ENCODE measurements at regions not wholly inside any gene's neighbourhood (a gene's known extent, or its start where the extent isn't known, plus 50 kb on each side); places are given as distances from the start of the nearest gene placed in this dataset.

DNA sequence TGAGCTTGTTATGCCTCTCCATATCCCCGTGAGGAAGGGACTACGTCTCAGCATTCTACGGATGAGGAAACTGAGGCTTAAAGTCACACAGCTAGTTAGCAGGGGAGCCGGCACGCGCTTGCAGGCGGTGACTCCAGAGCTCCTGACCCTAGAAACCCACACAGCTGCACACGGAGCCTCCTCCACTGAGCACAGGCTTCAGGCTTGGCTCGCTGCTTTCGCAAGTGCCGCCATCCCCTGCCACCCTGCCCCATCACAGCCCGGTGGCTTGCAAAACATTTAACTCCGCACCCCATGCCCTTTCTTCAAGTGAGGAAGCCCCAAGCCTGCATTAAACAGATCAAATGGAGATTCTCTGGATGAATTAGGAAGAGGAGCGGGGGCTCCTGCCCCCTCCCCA, 138.3 kb downstream of the HSD17B3 start:
- intact Hi-C loops (cut with micrococcal nuclease): no loop called here
- no peaks in the 10 kb centered on the region for H3K9me3 Mint-ChIP-seq
- no peak overlapping the region for H3K4me3 Mint-ChIP-seq
- H3K4me1 Mint-ChIP-seq (ENCODE audit: low read depth): peaks cover 34% of the 10 kb centered on the region
- peak overlapping the region; percentile 9 for H3K27ac Mint-ChIP-seq
- no peaks in the 10 kb centered on the region for H3K36me3 Mint-ChIP-seq (ENCODE audit: low read depth)
- no peaks in the 10 kb centered on the region for H3K27me3 Mint-ChIP-seq

DNA sequence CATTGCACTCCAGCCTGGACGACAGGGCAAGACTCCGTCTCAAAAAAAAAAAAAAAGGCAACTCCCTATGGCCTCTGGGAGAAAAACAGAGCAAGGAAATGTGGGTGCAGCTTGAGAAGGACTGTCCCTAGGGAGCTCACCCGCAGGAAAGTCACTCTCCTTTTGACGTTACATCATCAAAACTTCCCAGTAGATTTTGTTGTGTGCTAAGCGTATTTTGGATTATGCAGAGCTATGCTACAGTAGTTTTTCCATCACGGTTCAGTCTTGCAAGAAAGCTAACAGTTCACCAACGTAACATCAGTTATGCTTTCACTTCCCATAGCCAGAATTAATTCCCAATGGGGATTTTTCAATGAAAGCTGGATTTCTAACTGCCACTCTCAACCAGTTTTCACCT, 138.8 kb downstream of the HSD17B3 start:
- Mint-ChIP-seq H3K9me3 (no peaks in the 10 kb centered on the region), H3K27ac (peak overlapping the region; percentile 9), H3K4me1 (ENCODE audit: low read depth) (peaks cover 33% of the 10 kb centered on the region), H3K36me3 (ENCODE audit: low read depth) (no peaks in the 10 kb centered on the region), H3K27me3 (no peaks in the 10 kb centered on the region), H3K4me3 (no peak overlapping the region)
- intact Hi-C loops (cut with micrococcal nuclease): no loop called here

DNA sequence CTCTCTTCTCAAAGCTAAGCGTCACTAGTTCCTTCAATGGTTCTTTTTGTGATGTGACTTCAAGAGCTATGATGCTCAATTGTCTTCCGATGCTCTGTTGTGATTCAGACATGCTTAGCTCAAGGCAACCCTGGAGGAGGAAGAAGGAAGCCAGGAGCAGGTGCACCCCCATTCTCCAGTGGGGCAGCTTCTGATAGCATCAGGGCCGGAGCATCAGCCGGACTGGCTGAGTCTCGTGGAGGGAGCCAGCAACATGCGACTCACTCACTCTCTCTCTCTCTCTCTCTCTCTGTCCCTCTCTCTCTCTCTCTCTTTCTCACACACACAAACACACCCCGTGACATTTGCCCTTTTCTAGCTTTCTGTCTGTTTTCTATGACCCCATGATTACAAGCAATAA, 140.2 kb downstream of the HSD17B3 start:
- H3K27ac Mint-ChIP-seq: no peak overlapping the region
- peaks cover 41% of the 10 kb centered on the region for H3K4me1 Mint-ChIP-seq (ENCODE audit: low read depth)
- H3K9me3 Mint-ChIP-seq: no peaks in the 10 kb centered on the region
- intact Hi-C loops (cut with micrococcal nuclease): no loop called here
- H3K27me3 Mint-ChIP-seq: no peaks in the 10 kb centered on the region
- no peak overlapping the region for H3K4me3 Mint-ChIP-seq
- H3K36me3 Mint-ChIP-seq (ENCODE audit: low read depth): no peaks in the 10 kb centered on the region

DNA sequence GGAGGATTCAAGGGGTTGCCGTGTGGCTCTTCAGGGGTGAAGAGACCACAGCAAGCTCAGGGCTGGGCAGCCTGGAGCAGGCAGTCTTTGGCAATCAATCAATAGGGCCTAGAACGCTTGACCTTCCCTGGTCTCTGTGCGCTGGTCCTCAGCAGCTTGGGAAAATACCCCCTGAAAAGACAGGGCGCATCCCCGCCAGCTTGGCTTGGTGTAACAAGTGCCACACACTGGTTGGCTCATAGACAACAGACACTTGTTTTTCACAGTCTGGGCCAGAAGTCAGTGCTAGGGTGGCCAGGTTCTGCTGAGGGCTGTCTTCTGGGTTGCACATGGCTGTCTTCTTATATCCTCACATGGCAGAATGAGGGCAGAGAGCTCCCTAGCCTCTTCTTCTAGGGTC, 141.1 kb downstream of the HSD17B3 start:
- peaks cover 50% of the 10 kb centered on the region for H3K4me1 Mint-ChIP-seq (ENCODE audit: low read depth)
- peak overlapping the region; percentile 13 for H3K27ac Mint-ChIP-seq
- H3K27me3 Mint-ChIP-seq: no peaks in the 10 kb centered on the region
- intact Hi-C loops (cut with micrococcal nuclease): no loop called here
- H3K4me3 Mint-ChIP-seq: no peak overlapping the region
- no peaks in the 10 kb centered on the region for H3K9me3 Mint-ChIP-seq
- H3K36me3 Mint-ChIP-seq (ENCODE audit: low read depth): no peaks in the 10 kb centered on the region

DNA sequence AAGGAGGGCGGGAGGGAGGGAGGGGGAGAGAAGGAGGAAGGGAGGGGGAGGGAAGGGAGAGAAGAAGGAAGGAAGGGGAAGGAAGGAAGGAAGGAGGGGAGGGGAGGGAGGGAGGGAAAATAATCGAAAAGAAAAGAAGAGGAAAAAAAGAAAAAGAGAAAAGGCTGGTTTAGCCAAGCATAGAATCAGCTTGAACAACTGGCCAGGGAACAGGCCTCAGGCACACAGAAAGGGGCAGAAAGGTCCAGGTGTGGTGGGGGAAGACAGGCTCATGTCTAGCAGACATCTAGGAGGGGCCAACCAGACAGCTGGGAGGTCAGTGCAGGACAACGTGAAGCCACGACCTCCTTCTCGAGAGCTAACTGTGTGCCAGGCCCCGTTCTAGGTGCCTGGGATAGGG, 141.8 kb downstream of the HSD17B3 start:
- intact Hi-C loops (cut with micrococcal nuclease): no loop called here
- Mint-ChIP-seq H3K36me3 (ENCODE audit: low read depth) (no peaks in the 10 kb centered on the region), H3K27ac (peak overlapping the region; percentile 13)

DNA sequence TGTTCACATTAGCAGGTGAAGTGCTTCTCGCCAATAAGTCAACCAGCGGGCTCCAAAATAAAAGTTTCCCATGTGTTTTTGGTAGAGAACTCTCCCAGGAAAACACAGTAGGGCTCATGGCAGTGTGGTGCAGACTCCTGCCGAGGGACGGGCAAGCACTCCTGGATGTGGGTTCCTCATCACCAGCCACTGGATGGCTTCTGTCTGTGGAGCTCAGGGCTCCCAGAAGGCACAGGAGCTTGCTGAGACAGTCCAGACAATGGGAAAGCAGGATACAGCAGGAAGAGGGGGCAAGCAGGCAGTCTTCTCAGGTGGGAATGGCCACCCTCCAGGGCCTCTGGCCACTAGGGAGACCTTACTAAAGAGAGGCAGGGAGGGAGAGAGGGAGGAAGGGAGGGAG, 142.4 kb downstream of the HSD17B3 start:
- Mint-ChIP-seq H3K4me1 (ENCODE audit: low read depth) (peaks cover 51% of the 10 kb centered on the region), H3K36me3 (ENCODE audit: low read depth) (no peaks in the 10 kb centered on the region), H3K9me3 (no peaks in the 10 kb centered on the region), H3K4me3 (no peak overlapping the region), H3K27me3 (no peaks in the 10 kb centered on the region), H3K27ac (no peak overlapping the region)
- intact Hi-C loops (cut with micrococcal nuclease): no loop called here

More for the DNA sequence above, 141.8 kb downstream of the HSD17B3 start:
- H3K4me3 Mint-ChIP-seq: no peak overlapping the region
- H3K4me1 Mint-ChIP-seq (ENCODE audit: low read depth): peaks cover 51% of the 10 kb centered on the region
- no peaks in the 10 kb centered on the region for H3K27me3 Mint-ChIP-seq
- no peaks in the 10 kb centered on the region for H3K9me3 Mint-ChIP-seq

DNA sequence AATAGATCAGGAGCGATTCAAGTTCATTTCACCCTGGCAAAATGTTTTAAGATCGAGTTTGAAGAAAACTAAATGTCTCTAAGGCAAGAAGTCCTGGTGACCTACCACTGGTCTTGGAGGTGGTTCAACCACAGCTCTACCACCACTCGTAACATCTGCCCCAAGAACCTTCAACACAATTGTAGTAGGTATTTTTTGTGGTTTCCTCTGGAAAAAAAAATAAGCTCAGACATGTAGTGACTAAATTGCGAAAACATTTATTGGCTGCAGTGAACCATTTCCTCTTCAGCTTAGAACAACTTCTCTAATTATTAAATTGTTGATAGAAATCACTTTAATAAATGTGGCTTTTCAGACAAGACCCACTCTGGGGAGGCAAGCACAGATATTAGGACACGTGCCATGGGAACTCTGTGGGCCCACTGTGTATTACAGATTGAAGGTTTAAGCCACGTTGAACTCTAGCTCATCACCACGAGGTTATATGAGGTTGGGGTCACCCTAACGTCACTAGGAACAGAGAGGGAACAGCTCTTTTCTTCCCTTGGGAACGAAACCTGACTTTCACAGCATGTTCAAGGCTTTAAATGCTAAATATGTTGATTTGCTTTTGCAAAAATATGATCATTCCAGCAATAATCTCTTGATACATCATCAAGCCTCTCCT, 142.9 kb downstream of the HSD17B3 start:
- Mint-ChIP-seq H3K36me3 (ENCODE audit: low read depth) (no peaks in the 10 kb centered on the region), H3K27me3 (no peaks in the 10 kb centered on the region), H3K27ac (no peak overlapping the region), H3K4me1 (ENCODE audit: low read depth) (peaks cover 51% of the 10 kb centered on the region), H3K9me3 (no peaks in the 10 kb centered on the region), H3K4me3 (no peak overlapping the region)
- intact Hi-C loops (cut with micrococcal nuclease): no loop called here

DNA sequence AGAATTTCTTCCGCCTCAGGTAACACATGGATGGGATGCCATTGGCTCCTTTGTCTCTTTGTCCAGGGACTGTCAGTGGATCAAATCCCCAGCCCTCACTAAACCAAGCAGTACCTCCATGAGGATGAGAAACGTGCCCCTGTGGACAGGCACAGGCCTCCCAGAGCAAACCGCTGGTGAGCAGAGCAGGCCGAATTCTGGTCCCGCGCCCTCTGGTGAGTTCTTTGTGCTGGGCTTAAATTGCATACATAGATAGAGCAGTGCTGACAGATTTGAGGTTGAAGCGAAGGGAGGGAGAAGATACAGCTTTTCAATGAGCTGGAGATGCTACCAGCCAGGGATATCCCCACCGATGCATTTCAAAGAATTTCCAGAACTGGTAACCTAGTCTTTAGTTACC, 143.8 kb downstream of the HSD17B3 start:
- Mint-ChIP-seq H3K9me3 (no peaks in the 10 kb centered on the region), H3K4me1 (ENCODE audit: low read depth) (peaks cover 45% of the 10 kb centered on the region), H3K36me3 (ENCODE audit: low read depth) (no peaks in the 10 kb centered on the region), H3K4me3 (no peak overlapping the region), H3K27me3 (no peaks in the 10 kb centered on the region), H3K27ac (no peak overlapping the region)
- intact Hi-C loops (cut with micrococcal nuclease): no loop called here

DNA sequence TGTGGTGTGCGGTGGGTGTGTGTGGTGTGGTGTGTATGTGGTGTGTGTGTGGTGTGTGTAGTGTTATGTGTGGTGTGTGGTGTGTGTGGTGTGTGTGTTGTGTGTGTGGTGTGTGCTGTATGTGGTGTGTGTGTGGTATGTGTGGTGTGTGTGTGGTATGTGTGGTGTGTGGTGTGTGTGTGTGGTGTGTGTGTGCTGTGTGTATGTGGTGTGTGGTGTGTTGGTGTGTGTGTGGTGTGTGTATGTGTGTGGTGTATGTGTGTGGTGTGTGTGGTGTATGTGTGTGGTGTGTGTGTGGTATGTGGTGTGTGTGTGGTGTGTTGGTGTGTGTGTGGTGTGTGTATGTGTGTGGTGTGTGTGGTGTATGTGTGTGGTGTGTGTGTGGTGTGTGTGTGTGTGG, 144.3 kb downstream of the HSD17B3 start:
- Mint-ChIP-seq H3K4me1 (ENCODE audit: low read depth) (peaks cover 40% of the 10 kb centered on the region), H3K4me3 (no peak overlapping the region), H3K9me3 (no peaks in the 10 kb centered on the region), H3K36me3 (ENCODE audit: low read depth) (no peaks in the 10 kb centered on the region), H3K27me3 (no peaks in the 10 kb centered on the region), H3K27ac (peak overlapping the region; percentile 72)
- intact Hi-C loops (cut with micrococcal nuclease): no loop called here

DNA sequence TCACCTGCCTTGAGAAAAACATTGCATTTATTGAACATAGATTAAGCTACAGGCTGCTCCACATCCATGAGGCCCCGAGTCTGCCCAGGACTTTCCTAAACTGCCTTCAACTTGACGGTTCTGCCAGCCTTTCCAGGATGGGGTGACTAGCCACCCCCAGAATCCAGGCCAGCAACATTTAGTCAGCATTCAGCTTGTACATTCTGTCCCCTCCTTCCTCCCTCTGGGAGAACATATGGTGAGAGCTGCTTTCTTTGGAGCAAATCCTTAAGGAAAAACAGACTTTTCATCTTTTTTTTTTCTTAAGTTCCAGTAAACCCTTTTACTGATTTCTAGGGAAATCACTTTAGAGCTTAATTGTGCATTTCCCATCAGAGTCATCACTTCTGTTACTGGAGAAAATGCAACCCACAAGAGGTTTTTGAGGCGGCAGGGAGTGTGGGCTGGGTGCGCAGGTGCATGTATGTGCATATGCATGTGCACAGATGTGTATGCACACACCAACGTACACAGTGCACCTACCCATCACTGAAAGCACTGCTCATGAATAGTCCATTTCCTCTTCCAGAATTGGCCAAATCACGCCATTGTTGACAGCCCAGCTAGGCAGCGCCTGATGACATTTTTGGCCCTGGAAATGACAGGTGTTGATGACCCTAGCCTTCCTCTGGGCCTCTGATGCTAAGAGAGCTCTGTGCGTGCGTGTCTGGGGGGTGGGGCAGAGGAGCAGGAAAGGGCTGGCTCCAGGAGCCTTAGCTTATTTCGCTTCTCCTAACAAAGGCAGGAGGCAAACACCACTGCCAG, 145.6 kb downstream of the HSD17B3 start:
- Mint-ChIP-seq H3K27me3 (no peaks in the 10 kb centered on the region), H3K4me1 (ENCODE audit: low read depth) (peaks cover 32% of the 10 kb centered on the region), H3K27ac (peak overlapping the region; percentile 50), H3K9me3 (no peaks in the 10 kb centered on the region), H3K36me3 (ENCODE audit: low read depth) (no peaks in the 10 kb centered on the region), H3K4me3 (no peak overlapping the region)
- intact Hi-C loops (cut with micrococcal nuclease): no loop called here

DNA sequence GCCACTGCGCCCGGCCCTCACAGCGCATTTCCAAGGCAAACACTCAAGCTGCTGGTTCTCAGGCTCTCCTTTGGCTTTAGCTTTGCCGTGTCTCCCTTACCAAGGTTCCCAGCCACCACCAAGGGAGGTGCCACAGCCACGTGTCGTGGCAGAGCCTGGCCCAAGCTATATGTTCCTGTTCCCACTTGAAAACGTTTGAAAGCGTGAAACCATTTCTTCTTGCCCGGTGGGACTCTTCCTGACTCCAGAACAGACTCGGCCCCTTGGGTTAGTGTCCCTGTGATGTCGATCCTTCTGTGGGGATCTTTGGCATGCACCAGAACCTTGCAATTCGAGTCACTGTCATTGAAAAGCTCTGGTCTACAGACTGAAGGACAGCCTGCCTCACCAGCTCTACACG, 147.9 kb downstream of the HSD17B3 start:
- intact Hi-C loops (cut with micrococcal nuclease): no loop called here
- peaks cover 38% of the 10 kb centered on the region for H3K4me1 Mint-ChIP-seq (ENCODE audit: low read depth)
- H3K4me3 Mint-ChIP-seq: no peak overlapping the region
- H3K9me3 Mint-ChIP-seq: no peaks in the 10 kb centered on the region
- no peaks in the 10 kb centered on the region for H3K36me3 Mint-ChIP-seq (ENCODE audit: low read depth)
- no peaks in the 10 kb centered on the region for H3K27me3 Mint-ChIP-seq
- H3K27ac Mint-ChIP-seq: no peak overlapping the region

DNA sequence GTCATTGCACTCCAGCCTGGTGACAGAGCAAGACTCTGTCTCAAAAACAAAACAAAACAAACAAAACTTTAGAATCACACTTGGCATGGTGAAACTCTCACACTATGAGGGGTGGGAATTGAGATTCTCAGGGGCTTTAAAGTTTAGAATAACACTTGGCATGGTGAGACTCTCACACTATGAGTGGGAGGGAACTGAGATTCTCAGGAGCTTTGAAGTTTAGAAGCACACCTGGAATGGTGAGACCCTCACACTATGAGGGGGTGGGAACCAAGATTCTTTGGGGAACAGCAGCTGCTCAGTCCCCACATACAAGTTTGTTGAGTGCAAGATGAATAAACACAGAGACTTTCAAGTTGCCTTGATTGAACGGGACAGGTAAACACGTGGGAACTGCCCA, 149.4 kb downstream of the HSD17B3 start:
- Mint-ChIP-seq H3K27ac (peak overlapping the region; percentile 20), H3K4me3 (no peak overlapping the region), H3K4me1 (ENCODE audit: low read depth) (peaks cover 29% of the 10 kb centered on the region), H3K27me3 (no peaks in the 10 kb centered on the region), H3K36me3 (ENCODE audit: low read depth) (no peaks in the 10 kb centered on the region), H3K9me3 (no peaks in the 10 kb centered on the region)
- intact Hi-C loops (cut with micrococcal nuclease): no loop called here

DNA sequence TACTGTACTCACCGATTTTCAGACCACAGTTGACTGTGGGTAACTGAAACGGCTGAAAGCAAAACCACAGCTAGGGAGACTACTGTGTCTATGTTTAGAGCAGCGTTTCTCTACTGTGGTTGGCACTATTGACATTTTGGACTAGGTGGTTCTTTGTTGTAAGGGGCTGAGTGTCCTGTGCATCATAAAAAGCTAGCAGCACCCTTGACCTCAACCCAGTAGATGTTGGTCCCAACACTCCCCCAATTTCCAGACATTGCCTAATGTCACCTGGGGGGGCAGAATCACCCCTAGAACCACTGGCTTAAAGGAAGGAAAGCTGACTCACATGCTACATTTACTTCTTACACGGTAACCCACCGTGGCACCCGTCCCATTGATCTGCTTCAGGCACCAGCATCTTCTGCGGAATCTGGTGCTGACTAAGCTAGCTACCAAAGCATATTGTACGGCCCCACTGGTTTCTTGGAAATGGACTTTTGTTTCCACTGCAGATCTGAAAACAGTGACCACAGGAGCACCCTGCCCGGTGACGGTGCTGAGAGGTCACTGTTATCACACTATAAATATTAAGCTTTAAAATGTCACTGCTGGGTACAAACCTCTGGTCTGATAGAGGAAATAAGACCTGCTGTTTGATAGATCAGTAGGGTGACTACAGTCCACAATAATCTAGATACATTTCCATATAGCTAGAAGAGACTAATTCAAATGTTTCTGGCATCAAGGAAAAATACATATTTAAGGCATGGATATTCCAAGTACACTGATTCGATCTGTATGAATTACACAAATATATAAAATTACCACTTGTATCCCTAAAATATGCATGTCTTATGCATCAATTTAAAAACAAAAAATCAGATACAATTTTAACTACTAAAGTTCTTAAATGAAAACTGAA, 151.4 kb downstream of the HSD17B3 start:
- H3K9me3 Mint-ChIP-seq: peaks cover 7% of the 10 kb centered on the region
- H3K4me1 Mint-ChIP-seq (ENCODE audit: low read depth): peaks cover 32% of the 10 kb centered on the region

More for the DNA sequence above, 151.4 kb downstream of the HSD17B3 start:
- Mint-ChIP-seq H3K27me3 (no peaks in the 10 kb centered on the region), H3K27ac (peak overlapping the region; percentile 77), H3K4me3 (peak overlapping the region; percentile 26), H3K36me3 (ENCODE audit: low read depth) (no peaks in the 10 kb centered on the region)
- intact Hi-C loops (cut with micrococcal nuclease): no loop called here

Data from dendritic cell treated with granulocyte-macrophage colony-stimulating factor and Interleukin-4, amounts not matched to agents 40 ng/mL and 50 ng/mL, for 4 days (primary cell).